ENCODE measurements at regions not wholly inside any gene's neighbourhood (a gene's known extent, or its start where the extent isn't known, plus 50 kb on each side); places are given as distances from the start of the nearest gene placed in this dataset.
A peak's percentile ranks its signal among the peaks of the same experiment; 100 is the strongest.
"Not testable (repeated sequence)": the region's sequence is repeated elsewhere in the genome, so short reads cannot be mapped to it uniquely, and the experiment has no call there.

GRCh38 chr13:26887594-26887993, 127.0 kb upstream of the GPR12 start:
- DNase-seq, result no peak

GRCh38 chr13:26883613-26884257, 123.1 kb upstream of the GPR12 start:
- no peak for DNase-seq

GRCh38 chr13:26882731-26883130, 122.1 kb upstream of the GPR12 start:
- DNase-seq, result no peak

GRCh38 chr13:26881154-26881553, 120.6 kb upstream of the GPR12 start:
- no peak for DNase-seq

GRCh38 chr13:26880735-26881134, 120.1 kb upstream of the GPR12 start:
- no peak for DNase-seq

- DNase-seq, result no peak
Measured at GRCh38 chr13:26878438-26878837, 117.9 kb upstream of the GPR12 start.

- no peak for DNase-seq
Measured at GRCh38 chr13:26873386-26873698, 112.8 kb upstream of the GPR12 start.

GRCh38 chr13:26872525-26873385, 112.2 kb upstream of the GPR12 start:
- peak; percentile 45 for DNase-seq

- DNase-seq, result no peak
Measured at GRCh38 chr13:26867451-26868091, 107.0 kb upstream of the GPR12 start.

- DNase-seq, result no peak
Measured at GRCh38 chr13:26864576-26864975, 104.0 kb upstream of the GPR12 start.

GRCh38 chr13:26861941-26862340, 101.4 kb upstream of the GPR12 start:
- DNase-seq, result no peak

GRCh38 chr13:26855921-26856320, 95.3 kb upstream of the GPR12 start:
- no peak for DNase-seq

GRCh38 chr13:26855071-26855470, 94.5 kb upstream of the GPR12 start:
- peak; percentile 42 for DNase-seq

- no peak for DNase-seq
Measured at GRCh38 chr13:26853323-26853722, 92.7 kb upstream of the GPR12 start.

GRCh38 chr13:26847281-26847680, 86.7 kb upstream of the GPR12 start:
- DNase-seq, result no peak

GRCh38 chr13:26845063-26845462, 84.5 kb upstream of the GPR12 start:
- DNase-seq, result not testable (repeated sequence)

- DNase-seq, result no peak
Measured at GRCh38 chr13:26839682-26840081, 79.1 kb upstream of the GPR12 start.

- no peak for DNase-seq
Measured at GRCh38 chr13:26838821-26839220, 78.2 kb upstream of the GPR12 start.

- no peak for DNase-seq
Measured at GRCh38 chr13:26837997-26838396, 77.4 kb upstream of the GPR12 start.

GRCh38 chr13:26837102-26837501, 76.5 kb upstream of the GPR12 start:
- DNase-seq, result no peak

GRCh38 chr13:26836626-26837025, 76.0 kb upstream of the GPR12 start:
- DNase-seq, result no peak

GRCh38 chr13:26834646-26835045, 74.1 kb upstream of the GPR12 start:
- DNase-seq, result no peak

GRCh38 chr13:26831336-26831908, 70.8 kb upstream of the GPR12 start:
- DNase-seq, result no peak
